Stimulated activated CD4-positive, alpha-beta T cell treated with anti-CD3 and anti-CD28 coated beads, Interleukin-4, amount 100 ng/mL, for 4 hours (primary cell): ENCODE measurements at regions not wholly inside any gene's neighbourhood (a gene's known extent, or its start where the extent isn't known, plus 50 kb on each side); places are given as distances from the start of the nearest gene placed in this dataset.
"Not testable (repeated sequence)": the region's sequence is repeated elsewhere in the genome, so short reads cannot be mapped to it uniquely, and the experiment has no call there.

Experiments used
- DNase-seq, 2 experiments: peaks; one replicate each; pipeline ENCODE4 v3.0.0-alpha.2; 2020

DNA sequence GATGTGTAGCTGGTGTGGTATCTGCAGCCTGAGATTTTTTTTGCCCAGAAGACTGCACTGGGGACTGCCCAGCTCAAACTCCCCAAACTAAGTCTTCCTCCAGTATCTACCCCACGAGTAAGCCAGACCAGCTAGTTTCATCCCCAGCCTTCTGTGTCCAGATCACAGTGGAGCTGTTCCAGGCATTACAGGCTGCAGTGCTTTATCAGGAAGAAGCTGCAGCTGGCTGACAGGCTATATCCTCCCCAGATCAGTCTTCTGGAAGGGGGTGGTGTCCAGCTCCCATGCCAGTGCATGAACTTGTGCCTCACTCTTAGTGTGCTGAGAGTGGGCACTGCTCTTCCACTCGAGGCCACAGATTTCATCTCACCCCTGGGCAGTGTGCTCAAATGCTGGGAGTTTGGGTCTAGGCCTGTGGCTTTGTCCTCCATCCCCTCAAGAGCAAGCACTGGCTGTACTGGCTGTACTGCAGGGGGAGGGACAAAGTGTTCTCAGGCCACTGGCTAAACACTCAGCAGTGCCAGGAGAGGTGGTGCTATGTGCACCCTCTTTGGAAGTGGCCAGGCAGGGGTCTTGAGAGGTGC is 679.1 kb upstream of the COBL start:
- DNase-seq, result no peak

DNA sequence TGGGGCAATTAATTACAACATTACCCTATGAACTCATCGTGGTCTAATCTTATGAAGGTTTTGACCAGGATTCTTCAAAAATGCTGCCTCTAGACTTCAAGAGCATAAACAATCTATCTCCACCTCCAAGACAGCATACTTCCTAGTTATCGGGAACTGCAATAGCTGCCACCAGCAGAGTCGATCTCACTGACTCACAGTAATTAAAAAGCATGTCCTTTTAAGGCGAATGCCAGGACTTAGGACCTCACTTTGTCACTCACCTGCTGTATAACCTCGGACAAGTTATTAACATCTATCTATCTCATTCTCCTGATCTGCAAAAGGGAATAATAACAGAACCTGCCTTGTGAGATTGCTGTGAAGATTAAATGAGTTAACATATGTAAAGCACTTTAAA is 666.0 kb upstream of the COBL start:
- no peak for DNase-seq

DNA sequence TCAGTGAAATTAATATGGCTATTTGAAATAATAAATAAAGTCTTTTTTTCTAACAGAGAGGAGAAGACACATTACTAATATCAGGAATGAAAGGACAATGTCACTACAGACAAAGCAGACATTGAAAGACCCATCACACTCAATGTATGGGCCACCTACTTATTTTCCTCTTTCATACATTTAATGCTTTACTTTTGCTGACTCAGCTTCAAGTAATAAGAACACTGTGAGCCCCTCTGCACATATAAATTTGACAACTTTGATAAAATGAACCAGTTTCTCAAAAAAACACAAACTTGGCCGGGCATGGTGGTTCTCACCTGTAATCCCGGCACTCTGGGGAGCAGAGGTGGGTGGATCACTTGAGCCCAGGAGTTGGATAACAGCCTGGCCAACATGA is 664.2 kb upstream of the COBL start:
- DNase-seq, result no peak

DNA sequence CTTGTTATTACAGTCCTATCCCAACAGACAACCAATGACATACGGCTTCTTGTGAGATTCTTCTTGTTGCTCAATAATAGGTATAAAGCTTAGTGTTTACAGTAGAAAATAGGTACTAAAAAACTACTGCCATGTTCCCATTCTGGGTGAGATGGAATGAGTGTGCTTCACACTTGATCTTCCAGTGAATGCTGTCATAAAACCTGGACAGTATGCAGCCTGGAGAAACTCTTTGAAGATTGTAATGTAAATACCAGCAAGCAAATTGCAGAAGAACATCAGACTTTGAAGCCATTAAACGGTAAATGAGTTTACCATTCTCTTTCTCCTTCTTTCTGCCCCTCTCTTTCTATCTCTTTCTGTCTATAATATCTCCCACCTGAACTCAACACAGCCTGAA is 663.7 kb upstream of the COBL start:
- no peak for DNase-seq

DNA sequence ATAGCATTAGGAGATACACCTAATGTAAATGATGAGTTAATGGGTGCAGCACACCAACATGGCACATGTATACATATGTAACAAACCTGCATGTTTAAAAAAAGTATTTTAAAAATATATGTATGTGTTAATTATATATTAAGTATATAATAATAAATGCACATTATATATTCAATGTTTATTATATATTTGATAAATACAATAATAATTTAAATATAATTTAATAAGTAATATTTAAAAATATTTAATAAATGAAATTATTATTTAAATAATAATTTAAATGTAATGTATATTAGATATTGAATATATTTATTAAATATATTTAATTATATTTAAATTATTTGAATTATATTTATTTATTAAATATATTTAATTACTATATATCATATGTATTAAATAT is 661.3 kb upstream of the COBL start:
- no peak for DNase-seq

DNA sequence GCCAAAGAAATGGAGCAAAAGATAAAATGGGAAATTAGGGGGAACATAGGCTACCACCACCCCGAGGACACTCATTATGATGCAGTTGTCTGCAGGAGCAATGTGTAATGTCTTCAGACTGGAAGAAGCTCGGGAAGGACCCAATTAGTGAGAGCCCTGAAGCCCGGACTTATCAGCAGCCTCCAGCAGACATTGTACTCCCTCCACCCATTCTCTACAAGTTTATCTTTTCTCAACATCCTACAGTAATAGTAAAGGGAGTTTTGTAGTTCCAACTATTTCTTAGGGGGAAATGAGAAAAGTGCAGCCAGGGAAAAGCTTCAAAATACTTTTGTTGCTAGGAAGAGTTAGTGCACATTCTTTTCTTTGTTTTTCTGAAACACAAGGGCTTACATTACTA is 657.3 kb upstream of the COBL start:
- DNase-seq, result no peak

DNA sequence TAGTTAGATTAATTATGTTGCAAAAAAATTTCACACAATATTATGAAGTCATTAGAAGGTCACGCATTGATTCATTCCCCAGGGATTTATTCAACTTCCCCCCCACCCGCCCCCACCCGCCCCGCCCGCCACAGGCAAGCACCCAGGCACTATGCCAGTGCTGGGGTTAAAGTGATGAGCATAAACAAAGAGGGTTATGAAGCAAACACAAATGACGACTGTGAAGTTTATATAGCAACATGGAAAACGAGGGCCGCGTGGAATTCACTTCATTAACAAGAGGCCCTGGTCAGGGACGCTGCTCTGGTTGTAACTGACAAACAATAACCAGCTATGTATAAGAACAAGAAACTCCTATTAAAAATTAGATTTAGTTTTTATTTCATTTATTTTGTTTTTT is 656.5 kb upstream of the COBL start:
- DNase-seq, result no peak

DNA sequence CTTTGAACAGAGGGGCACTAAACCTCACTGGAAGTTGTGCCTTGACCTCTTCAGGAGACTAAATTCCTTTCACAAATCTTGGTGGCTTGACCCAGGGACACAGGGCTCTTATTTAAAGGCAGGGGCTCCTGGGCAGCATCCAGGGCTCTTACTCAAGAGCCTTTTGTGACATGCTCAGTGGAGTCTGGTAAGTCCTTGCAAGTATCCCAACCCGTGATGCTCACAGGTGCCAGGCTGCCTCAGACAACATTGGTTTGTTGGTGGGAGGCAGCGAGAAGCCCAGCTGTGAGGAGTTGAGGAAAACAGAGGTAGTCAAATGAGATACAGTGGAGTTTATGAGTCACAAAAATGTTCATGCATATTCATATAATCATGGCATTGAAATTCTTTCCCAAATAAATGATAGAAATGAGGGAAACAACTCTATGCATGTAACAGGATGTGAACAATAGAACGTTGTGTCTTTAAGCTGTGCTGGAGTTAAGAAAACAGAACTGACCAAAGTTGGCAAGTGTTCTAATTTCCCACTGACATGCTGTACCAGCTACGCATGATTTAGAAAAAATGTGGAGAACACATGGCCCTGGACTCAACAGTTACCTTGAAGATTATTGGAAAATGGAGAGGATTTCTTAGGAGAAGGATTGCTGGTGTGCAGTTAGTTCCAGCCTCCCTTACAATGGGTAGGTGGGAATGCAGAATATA is 654.5 kb upstream of the COBL start:
- DNase-seq, result no peak

DNA sequence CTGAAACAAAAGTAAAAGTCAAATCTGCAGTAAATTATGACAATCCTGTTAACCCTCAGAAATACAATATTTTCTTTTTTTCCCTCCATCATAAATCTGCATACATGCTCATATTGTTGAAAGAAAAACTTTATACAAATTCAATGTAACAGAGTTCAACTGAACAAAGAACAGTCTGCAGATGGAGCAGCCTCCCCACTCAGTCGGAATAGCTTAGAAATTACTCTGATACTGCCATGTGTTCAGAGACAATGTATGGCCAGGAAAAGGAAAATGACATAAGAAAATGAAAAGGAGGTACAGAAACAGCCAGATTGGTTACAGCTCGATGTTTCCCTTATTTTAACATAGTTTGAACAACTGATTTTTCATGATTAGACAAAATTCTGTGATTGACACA is 651.9 kb upstream of the COBL start:
- DNase-seq, result no peak

DNA sequence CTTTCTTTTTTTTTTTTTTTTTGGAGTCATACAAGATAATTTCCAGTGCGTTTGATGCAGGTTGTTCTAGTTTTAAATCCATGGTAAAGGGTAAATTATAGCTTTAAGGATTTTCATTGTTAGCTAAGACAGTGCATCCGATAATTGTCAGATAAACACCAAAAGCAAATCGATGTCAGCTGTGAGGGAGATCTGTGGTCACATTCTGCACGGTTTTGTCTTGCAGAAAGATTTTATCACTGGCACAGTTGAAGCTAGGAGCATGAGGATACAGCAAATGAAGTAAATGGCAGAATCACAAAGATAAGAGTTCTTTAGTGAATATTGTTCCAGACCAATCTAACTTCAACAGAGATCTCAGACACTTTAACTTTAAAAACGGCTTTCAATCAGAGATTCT is 648.8 kb upstream of the COBL start:
- DNase-seq, result no peak

DNA sequence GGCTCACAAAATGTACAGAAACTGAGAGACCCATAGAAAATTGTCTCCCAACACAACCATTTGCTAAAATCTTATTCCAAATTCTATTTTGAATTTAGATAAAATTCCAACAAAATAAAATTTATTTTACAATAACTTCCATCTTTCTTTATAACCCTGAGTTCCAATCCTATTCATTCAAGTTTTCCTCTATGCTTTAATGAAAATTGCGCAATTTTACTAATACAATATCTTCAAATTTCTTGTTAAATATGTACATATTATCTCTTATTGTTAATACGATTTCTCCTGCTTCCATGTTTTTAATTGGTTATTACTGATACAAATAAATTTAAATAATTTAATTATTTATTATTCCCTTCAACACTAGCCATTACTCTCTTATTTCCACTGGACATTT is 645.2 kb upstream of the COBL start:
- DNase-seq, result no peak

DNA sequence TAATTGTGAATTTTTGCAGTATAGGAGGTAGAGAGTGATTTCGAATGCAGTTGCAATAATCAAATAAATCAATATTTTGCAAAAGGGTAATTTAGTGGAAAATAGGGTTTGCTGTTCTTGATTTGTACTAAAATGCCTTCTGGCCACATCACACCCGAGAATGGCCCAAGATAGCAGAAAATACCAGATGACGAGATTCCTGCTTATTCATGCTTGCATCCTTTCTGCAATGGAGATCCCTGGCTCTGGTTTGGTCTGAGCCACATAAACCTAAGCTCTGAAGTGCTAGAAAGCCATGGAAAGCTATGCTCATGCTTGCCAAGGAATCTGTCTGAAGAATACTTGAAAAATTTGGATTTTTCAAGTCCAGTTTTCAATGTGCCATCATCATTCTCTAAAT is 634.2 kb upstream of the COBL start:
- DNase-seq, result no peak

DNA sequence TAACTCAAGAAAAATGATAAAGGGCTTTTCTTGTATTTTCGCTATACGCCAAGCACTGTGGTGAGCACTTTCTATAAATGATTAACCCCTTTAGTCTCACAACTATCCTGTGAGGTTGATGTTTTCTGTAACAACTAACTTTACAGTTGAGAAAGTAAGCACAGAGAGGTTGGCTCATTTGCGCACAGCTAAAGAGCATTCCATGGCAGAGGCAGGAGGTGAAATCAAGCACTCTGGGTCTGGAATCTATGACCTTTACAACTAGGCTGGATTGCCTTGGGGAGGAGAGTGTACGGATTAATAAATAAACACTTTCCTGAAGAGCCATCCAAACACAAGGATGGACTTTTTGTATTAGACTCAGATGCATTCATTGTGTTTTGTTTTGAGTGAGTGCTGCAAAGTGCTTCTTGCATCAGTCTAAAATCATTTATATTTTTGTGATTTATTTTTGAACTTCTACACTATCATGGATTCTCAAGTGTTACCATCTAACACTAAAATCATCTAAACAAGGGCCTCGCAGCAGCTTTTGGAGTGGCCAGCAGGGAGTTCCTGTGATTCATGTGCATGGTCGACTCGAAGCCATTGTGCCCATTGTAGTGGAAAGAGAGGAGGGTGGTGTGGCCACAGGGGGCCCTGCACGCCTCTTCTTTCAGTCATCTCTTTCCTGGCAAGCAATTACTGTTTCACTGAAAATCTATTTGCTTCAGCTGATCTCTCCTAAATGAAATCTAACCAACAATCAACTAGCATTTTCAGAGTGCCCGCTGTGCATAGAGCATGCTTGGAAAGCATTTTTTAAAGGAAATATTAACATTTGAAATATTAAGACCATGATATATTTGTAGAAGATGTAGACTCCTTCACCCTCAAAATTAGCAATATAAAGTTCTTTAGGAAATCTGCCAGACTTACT is 633.4 kb upstream of the COBL start:
- no peak for DNase-seq

DNA sequence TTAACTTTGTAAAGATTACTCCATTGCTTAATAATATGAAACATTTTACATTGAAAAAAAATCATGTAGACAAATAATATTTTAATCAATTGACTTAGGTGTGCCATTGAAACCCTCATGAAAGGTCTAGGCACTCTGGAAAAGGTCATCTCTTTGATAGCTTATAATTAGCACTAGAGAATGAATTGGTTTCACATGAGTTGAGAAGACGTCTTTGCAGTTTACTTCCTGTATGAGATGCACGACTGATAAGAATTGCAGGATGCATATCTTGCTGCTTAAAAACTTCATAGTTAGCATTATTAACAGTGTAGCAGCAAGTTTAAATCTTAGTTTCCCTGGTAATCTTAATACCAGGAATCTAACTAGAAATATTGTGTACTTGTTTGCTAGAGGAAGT is 614.2 kb upstream of the COBL start:
- no peak for DNase-seq

DNA sequence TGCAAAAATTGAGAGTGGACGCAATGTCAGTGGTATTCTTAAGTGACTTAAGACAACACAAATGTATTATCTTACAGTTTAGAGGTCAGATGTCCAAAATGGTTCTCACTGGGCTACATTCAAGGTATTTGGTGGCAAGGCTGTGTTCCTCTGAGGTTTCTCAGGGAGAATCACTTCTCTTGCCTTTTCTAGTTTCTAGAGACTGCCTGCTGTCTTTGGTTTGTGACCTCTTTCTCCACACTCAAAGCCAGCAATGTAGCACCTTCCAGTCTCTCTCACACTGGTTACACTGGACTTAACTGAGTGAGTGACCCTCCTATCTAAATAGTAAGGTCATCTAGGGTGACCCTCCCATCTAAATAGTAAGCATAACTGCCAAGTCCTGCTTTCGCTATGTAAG is 613.2 kb upstream of the COBL start:
- no peak for DNase-seq

DNA sequence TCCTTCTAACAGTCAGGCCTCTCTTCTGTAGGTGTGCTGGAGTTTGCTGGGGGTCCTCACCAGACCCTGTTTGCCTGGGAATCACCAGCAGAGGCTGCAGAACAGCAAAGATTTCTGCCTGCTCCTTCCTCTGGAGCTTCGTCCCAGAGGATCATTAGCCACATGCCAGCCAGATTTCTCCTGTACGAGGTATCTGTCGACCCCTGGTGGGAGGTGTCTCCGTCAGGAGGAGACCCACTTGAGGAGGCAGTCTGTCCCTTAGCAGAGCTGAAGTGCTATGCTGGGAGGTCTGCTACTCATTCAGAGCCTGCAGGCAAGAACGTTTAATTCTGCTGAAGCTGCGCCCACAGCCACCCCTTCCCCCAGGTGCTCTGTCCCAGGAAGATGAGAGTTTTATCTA is 611.1 kb upstream of the COBL start:
- DNase-seq, result no peak

DNA sequence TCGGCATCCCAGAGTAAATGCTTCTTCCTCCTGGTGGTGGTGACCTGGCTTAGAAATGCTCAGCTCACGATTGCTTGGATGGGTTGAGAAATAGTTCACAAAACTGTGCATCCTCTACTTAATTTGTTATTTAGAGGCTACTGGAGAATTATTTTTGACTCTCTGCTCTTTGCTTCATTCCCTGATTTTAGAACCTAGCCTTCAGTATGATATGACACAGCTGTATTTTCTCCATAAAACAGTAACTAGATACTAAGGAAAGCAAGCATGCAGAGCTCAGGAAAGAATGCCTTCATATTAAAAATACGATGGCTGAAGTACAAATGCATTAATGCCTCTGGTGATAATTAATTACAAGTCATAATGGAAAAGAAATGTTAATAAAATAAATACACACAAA is 602.0 kb upstream of the COBL start:
- DNase-seq, result no peak

DNA sequence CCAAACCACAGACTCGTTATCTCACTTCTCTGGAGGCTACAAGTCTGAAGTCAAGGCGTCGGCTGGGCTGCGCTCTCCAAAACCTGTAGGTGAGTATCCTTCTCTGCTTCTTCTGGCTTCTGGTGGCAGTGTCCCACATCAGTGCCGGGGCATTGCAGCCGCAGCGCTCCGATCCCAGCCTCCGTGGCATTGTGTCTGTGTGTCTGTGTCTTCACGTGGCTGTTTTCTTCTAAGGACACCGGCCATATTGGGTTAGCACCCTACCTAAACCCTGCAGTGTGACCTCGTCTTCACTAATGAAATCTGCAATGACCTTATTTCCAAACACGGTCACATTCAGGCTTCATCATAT is 584.9 kb upstream of the COBL start:
- DNase-seq, result no peak

DNA sequence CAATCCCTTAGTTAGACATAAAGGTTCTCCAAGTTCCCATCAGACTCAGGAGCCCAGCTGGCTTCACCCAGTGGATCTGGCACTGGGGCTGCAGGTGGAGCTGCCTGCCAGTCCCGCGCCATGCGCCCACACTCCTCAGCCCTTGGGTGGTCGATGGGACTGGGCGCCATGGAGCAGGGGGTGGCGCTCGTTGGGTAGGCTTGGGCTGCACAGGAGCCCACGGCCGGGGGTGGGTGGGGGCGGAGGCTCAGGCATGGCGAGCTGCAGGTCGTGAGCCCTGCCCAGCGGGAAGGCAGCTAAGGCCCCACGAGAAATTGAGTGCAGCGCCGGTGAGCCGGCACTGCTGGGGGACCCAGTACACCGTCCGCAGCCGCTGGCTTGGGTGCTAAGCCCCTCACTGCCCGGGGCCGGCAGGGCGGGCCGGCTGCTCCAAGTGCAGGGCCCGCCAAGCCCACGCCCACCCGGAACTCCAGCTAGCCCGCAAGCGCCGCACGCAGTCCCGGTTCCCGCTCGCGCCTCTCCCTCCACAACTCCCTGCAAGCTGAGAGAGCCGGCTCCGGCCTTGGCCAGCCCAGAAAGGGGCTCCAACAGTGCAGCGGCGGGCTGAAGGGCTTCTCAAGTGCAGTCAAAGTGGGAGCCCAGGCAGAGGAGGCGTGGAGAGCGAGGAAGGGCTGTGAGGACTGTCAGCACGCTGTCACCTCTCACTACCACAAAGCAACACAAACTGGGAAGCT is 584.3 kb upstream of the COBL start:
- not testable (repeated sequence) for DNase-seq

DNA sequence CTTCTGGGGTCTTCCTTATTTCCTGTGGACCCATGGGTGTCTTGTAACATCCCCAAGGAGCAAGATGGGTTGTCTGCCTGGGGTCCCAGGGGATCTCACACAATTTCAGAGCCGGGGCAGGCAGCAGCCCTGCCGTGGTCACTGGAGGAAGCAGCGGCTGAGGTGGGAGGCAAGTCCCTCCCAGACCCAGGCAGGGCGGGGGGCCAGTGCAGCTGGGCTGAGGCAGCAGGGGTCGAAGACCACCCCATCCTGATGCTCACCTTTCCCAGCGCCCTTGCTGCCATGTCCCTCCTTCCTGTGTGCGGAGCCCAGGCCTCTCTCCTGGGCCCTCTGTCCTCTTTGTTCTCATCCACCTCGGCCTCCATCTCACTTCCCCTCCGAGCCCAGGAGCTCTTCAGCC is 583.0 kb upstream of the COBL start:
- no peak for DNase-seq

DNA sequence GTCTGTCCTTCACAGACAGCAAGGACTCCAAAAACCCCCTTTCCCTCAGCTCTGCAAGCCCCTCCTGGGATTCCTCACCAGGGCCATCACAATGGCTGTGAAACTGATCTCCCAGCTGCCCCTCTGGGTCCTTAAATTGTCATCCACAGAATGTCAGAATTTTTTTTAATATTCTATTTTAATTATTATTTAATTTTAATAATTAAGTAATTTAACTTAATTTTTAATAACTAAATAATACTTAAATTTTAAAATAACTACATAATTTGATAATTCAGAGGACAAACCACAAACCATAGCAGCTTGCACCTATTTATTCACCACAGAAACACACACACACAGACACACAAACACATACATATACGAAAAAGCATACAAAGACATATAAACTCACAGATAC is 565.8 kb upstream of the COBL start:
- no peak for DNase-seq

DNA sequence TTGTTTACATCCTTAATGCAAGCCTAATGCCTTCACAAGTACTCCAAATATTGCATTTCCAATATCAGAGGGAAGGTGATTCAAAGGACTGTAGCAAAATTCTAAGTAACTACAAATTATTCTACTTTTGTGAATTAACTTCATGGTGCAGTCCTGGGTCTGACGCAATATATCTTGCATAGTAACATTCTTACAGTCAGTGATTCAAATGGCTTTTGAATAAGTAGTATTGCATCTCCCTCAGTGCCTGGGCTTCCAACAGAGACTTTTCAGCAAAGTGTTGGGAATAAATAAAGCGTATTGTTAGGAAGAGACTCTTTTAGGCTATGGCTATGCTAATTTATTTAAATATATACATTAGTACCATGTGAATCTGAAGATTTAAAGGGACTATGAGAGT is 564.7 kb upstream of the COBL start:
- no peak for DNase-seq

DNA sequence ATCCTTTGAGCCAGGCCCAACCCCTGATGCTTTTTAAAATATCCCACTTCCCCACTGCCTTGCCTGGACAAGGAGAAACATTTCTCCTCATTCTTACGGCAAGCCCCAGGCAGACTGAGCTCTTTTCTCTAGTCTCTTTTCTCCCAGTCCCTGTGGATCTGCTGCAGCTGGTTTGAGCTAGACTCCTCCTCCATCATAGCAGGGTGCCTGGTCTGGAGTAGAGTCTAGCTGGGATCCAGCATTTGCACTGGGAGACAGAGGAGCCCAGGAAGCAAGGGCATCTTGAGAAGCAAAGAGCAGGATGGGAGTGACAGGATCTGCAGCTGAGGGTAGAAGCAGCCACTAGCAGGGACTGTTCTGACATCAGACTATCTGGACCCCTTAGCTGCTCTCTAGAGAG is 562.3 kb upstream of the COBL start:
- no peak for DNase-seq

DNA sequence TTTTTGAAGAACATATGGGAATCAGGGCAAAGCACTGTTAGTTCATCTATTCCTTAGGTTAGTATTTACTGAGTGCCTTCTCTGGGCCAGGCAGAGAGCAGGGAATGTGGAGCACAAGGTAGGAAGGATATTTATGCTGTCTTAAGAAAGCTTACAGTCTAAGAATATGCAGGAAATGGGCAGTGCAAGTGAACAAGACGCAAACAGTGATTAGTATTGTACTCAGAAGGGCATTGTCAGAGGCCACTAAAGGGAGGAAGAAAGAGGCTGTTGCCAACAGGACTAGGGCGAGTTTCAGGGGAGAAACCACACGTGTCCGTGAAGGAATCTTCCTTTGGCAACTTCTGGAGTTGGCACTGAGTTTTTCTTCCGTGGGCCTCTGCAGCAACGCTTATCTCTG is 552.8 kb upstream of the COBL start:
- DNase-seq, result no peak
